HG03280 (cell line): ENCODE measurements at regions not wholly inside any gene's neighbourhood (a gene's known extent, or its start where the extent isn't known, plus 50 kb on each side); places are given as distances from the start of the nearest gene placed in this dataset.

Experiments
- ATAC-seq: cut with Tn5 transposase; IDR thresholded peaks from one replicate; pipeline ENCODE4 v1.9.1; 2021; ENCODE audit warnings: mild to moderate bottlenecking, moderate library complexity; ENCODE audit not compliant: unreplicated experiment

GRCh38 chr4:182973511-182973911, 56.3 kb upstream of the DCTD start:
- no peak for ATAC-seq

- no peak for ATAC-seq
These were observed 54.5 kb upstream of the DCTD start for GRCh38 chr4:182971702-182972101.

GRCh38 chr4:182969651-182970279, 52.6 kb upstream of the DCTD start:
- no peak for ATAC-seq

GRCh38 chr4:182968917-182969650, 51.9 kb upstream of the DCTD start:
- ATAC-seq: no peak

GRCh38 chr4:182967403-182967802, 50.2 kb upstream of the DCTD start:
- no peak for ATAC-seq
